ENCODE measurements at regions not wholly inside any gene's neighbourhood (a gene's known extent, or its start where the extent isn't known, plus 50 kb on each side); places are given as distances from the start of the nearest gene placed in this dataset.
A peak's percentile ranks its signal among the peaks of the same experiment; 100 is the strongest.
"Not testable (repeated sequence)": the region's sequence is repeated elsewhere in the genome, so short reads cannot be mapped to it uniquely, and the experiment has no call there.

DNA sequence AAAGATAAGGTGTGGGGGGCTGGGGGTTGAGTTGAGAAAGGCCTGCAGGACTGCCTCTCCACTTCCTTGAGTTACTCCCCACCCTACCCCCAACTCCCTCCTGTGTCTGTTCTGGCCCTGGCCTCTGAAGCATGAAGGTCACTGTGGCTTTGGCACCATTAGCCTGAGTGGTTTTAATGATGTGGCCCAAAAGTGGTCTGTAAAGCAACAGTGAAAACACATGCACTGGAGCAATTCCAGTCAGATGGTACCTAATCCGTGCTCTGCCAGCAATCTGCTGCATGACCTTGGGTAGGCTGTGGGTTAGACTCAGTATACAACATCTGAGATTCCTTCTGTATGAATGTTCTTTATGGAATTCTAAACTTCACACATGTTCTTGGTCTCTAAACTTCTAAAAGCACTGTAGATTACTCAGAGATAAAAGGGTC, 86.5 kb upstream of the ATP1A1 start:
- Mint-ChIP-seq H3K4me3 (no peak overlapping the region), H3K27me3 (peaks cover 3% of the 10 kb centered on the region), H3K27ac (no peak overlapping the region), H3K4me1 (ENCODE audit: low read depth) (peaks cover 19% of the 10 kb centered on the region), H3K9me3 (peaks cover 17% of the 10 kb centered on the region), H3K36me3 (ENCODE audit: low read depth) (no peaks in the 10 kb centered on the region)
- intact Hi-C loops (cut with micrococcal nuclease): no loop called here

DNA sequence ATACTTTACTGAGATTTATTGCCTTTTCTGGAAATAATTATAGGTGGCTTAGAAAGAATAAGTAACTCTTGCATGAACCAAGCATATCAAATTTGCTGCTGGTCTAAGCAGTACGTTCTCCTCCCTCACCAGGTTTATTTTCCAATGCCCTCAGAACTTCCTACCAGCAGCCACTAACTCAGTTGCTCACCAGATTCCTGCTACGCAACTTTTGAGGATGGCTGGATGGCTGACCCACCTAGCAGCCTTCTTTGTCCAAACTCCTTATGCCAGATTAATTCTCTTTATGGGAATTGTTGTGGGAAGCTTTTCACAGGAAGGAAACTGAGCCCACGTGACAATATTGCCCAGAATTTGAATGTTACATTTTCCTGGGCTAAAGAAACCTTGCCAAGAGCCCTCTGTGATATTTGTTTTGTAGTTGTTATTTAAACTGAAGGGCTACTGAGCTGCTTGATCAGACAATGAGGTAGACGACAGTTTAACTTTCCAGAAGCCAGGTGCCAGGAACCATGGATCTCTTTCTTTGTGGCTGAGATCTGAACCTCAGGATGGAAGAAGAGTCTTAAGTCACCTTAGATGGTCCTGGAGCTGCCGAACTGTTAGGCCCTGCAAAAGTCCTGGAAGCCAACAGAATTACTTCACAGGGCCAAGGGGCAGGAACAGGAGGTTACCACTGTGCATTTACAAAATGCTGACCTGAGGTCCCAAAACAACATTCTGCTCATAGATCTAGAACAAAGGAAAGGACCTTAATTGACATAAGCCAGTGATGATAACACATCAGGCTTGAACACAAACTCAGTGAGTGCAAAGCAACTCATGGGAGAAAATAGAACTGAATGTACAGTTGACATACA, 85.5 kb upstream of the ATP1A1 start:
- H3K27ac Mint-ChIP-seq: peak overlapping the region; percentile 61
- H3K4me3 Mint-ChIP-seq: no peak overlapping the region
- H3K9me3 Mint-ChIP-seq: peaks cover 7% of the 10 kb centered on the region
- H3K4me1 Mint-ChIP-seq (ENCODE audit: low read depth): peaks cover 19% of the 10 kb centered on the region
- H3K27me3 Mint-ChIP-seq: no peaks in the 10 kb centered on the region
- no peaks in the 10 kb centered on the region for H3K36me3 Mint-ChIP-seq (ENCODE audit: low read depth)
- intact Hi-C loops (cut with micrococcal nuclease): no loop called here

DNA sequence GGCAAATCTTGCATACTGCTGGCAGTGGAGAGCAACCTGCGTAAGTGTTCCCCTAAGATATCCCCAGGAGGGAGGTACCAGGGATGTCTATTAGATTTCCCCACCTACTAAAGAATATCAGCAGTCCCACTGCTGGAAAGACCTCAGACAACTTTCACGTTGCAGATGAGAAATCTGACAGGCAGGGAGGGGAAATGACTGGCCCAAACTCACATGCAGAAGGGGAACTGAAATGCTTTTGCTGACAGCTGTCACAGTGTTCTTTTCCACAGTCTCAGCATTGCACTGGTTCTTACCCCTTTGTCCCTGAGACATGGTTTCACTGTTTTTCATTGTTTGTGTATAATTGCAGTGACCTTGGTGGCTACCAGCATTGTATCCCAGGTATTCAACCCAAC, 84.8 kb upstream of the ATP1A1 start:
- intact Hi-C loops (cut with micrococcal nuclease): no loop called here
- Mint-ChIP-seq H3K4me3 (no peak overlapping the region), H3K9me3 (peaks cover under 1% of the 10 kb centered on the region), H3K36me3 (ENCODE audit: low read depth) (no peaks in the 10 kb centered on the region), H3K27ac (peak overlapping the region; percentile 61), H3K27me3 (no peaks in the 10 kb centered on the region), H3K4me1 (ENCODE audit: low read depth) (peaks cover 19% of the 10 kb centered on the region)

DNA sequence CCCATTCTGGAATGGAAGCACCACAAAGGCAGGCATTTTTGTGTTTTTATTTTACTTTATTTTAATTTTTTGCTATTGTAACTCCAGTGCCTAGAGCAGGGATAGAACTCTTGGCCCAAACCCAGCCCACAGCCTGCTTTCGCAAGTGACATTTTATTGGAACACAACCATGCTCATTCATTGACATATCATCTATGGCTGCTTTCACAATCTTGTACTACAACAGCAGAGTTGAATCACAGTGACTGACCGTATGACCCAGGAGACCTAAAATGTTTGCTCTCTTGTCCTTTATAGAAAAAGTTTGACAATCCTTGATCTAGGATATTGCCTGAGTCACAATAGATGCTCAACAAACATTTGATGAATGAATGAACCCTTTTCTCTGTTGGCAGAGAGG, 83.9 kb upstream of the ATP1A1 start:
- Mint-ChIP-seq H3K4me1 (ENCODE audit: low read depth) (peaks cover 19% of the 10 kb centered on the region), H3K27ac (no peak overlapping the region), H3K9me3 (no peaks in the 10 kb centered on the region), H3K36me3 (ENCODE audit: low read depth) (no peaks in the 10 kb centered on the region), H3K27me3 (no peaks in the 10 kb centered on the region), H3K4me3 (no peak overlapping the region)
- intact Hi-C loops (cut with micrococcal nuclease): no loop called here

DNA sequence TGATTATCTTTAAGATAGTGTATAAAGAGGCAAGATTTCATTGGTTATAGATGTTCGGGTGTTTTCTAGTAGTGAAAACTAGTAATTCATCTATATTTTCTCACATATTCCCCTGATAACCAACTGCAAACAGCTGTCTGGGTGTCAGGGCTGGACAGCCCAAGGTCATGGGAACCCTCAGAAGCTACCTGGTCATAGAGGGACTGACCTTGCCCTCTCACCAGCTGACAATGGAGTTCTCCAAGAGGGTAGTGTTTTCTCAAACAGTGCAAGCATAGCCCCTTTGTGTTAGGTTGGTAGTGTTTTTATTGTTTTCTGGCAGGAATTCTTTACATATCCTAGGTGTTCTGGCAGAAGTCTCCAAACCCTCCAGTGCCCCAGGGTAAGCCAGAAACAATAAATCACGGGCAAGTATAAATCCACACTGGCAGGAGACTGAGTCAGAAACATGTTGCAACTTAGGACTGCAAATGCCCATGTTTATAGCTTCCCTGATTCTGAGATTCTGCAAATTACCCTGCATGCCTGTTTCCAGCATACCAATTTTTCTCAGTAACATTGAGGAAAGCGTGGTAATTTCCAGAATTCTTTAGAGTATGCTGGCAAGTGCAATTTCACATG, 82.8 kb upstream of the ATP1A1 start:
- H3K4me3 Mint-ChIP-seq: no peak overlapping the region
- intact Hi-C loops (cut with micrococcal nuclease): no loop called here
- no peaks in the 10 kb centered on the region for H3K36me3 Mint-ChIP-seq (ENCODE audit: low read depth)
- no peaks in the 10 kb centered on the region for H3K9me3 Mint-ChIP-seq
- peak overlapping the region; percentile 65 for H3K27ac Mint-ChIP-seq
- peaks cover 19% of the 10 kb centered on the region for H3K4me1 Mint-ChIP-seq (ENCODE audit: low read depth)
- no peaks in the 10 kb centered on the region for H3K27me3 Mint-ChIP-seq

DNA sequence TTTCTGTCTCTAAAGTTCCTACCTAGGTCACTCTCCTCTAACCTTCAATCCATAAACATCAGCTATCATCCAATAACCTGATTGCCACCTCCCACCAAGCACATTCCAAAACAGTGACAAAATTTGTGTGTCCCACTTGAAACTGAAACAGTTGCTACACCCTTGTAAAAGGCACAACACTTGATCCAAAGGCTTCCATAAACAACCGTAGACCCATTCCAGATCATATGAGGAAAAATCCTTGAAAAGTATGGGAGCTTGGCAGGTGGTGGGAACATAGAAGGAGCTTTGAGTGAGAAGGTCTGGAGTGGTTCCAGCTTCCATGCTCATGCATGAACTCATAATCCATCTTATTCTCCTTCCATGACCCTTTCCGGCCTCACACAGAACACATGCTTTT, 82.0 kb upstream of the ATP1A1 start:
- no peaks in the 10 kb centered on the region for H3K27me3 Mint-ChIP-seq
- no peak overlapping the region for H3K4me3 Mint-ChIP-seq
- H3K36me3 Mint-ChIP-seq (ENCODE audit: low read depth): no peaks in the 10 kb centered on the region
- peaks cover 13% of the 10 kb centered on the region for H3K4me1 Mint-ChIP-seq (ENCODE audit: low read depth)
- intact Hi-C loops (cut with micrococcal nuclease): no loop called here
- H3K27ac Mint-ChIP-seq: no peak overlapping the region
- H3K9me3 Mint-ChIP-seq: no peaks in the 10 kb centered on the region

DNA sequence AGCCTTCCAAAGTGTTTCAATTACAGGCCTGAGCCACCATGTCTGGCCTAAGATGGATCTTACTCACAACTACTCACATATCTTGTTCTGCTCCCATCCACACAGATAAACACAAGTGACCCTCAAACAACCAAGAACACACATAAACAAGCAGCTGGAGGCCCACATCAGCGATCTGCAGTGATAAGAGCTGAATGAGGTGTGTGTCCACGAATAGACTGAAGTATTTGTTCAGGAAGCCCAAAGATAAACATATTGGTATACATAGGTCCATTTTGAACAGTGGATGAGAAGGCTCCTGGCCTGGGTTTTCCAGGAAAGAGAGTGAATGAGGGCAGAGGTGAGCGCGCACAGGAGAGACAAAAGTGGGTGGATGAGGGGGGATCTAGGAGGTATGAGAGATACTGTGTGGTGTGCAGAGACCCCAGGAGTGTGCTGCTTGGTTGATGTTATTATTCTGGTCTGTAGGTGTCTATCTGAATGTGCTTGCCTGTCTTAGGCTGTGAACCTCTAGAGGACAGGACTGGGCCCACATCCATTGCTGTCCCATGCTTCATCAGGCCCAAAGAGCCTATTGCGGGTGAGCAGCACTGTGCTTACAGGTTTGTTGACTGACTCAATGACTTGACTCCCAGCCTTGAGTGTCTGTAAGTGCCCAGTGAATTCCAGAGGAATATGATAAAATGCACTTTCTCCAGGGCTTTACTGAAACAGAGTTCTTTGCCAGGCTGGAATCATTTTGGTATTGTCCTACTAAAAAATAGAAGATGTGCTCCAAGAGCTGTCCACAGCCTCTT, 79.9 kb upstream of the ATP1A1 start:
- Mint-ChIP-seq H3K36me3 (ENCODE audit: low read depth) (no peaks in the 10 kb centered on the region), H3K4me1 (ENCODE audit: low read depth) (peaks cover 9% of the 10 kb centered on the region), H3K27me3 (no peaks in the 10 kb centered on the region), H3K9me3 (no peaks in the 10 kb centered on the region), H3K27ac (no peak overlapping the region), H3K4me3 (no peak overlapping the region)
- intact Hi-C loops (cut with micrococcal nuclease): no loop called here

DNA sequence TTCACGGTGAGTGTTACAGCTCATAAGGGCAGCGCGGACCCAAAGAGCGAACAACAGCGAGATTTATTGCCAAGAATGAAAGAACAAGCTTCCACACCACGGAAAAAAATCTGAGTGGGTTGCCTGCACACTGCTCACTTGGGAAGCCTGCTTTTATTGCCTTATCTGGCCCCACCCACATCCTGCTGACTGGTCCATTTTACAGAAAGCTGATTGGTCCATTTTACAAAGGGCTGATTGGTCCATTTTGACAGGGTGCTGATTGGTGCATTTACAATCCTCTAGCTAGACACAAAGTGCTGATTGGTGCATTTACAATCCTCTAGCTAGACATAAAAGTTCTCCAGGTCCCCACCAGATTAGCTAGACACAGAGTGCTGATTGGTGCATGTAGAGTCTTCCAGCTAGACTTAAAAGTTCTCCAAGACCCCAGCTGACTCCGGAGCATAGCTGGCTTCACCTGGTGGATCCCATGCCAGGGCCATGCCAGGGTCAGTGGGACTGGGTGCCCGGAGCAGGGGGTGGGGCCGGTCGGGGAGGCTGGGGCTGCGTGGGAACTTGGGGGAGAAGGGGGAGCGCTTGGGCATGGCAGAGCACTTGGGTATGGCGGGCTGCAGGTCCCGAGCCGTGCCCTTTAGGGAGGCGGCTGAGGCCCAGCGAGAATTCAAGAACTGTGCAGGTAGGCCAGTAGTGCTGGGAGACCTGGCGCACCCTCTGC, 75.4 kb upstream of the ATP1A1 start:
- H3K4me3 Mint-ChIP-seq: no peak overlapping the region
- no peaks in the 10 kb centered on the region for H3K9me3 Mint-ChIP-seq
- no peaks in the 10 kb centered on the region for H3K27me3 Mint-ChIP-seq
- H3K27ac Mint-ChIP-seq: no peak overlapping the region
- no peaks in the 10 kb centered on the region for H3K4me1 Mint-ChIP-seq (ENCODE audit: low read depth)
- no peaks in the 10 kb centered on the region for H3K36me3 Mint-ChIP-seq (ENCODE audit: low read depth)
- intact Hi-C loops (cut with micrococcal nuclease): no loop called here

DNA sequence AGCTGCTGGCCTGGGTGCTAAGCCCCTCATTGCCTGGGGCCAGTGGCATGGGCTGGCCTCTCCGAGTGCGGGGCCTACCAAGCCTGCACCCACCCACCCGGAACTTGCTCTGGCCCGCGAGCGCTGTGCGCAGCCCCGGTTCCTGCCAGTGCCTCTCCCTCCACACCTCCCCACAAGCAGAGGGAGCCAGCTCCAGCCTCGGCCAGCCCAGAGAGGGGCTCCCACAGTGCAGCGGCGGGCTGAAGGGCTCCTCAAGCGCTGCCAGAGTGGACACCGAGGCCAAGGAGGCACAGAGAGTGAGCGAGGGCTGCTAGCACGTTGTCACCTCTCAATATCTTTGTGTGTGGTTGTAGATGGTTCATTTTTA, 74.8 kb upstream of the ATP1A1 start:
- H3K4me3 Mint-ChIP-seq; H3K27me3 Mint-ChIP-seq; H3K9me3 Mint-ChIP-seq; intact Hi-C loops (cut with micrococcal nuclease); H3K36me3 Mint-ChIP-seq (ENCODE audit: low read depth); H3K27ac Mint-ChIP-seq; H3K4me1 Mint-ChIP-seq (ENCODE audit: low read depth): not testable (repeated sequence)

DNA sequence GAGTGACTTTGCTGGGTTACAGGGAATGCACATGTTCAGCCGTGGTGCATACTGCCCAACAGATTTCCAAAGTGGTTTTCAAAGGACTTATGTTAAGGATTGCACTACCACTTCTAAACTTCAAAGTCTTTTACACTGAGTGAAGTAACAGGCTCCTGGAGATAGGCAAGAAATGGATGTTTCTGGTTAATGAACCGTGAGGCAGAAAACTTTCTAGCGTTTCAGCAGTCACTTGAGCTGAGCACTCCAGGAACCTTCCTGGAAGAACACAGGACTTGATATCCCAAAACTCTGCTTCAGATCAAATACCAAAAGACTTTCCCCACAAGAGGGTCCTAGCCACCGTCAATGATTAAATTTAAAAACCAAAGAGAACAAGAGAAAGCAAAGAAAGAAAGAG, 74.3 kb upstream of the ATP1A1 start:
- H3K36me3 Mint-ChIP-seq (ENCODE audit: low read depth): no peaks in the 10 kb centered on the region
- no peak overlapping the region for H3K4me3 Mint-ChIP-seq
- H3K9me3 Mint-ChIP-seq: no peaks in the 10 kb centered on the region
- H3K27me3 Mint-ChIP-seq: no peaks in the 10 kb centered on the region
- no peaks in the 10 kb centered on the region for H3K4me1 Mint-ChIP-seq (ENCODE audit: low read depth)
- intact Hi-C loops (cut with micrococcal nuclease): no loop called here
- H3K27ac Mint-ChIP-seq: no peak overlapping the region

DNA sequence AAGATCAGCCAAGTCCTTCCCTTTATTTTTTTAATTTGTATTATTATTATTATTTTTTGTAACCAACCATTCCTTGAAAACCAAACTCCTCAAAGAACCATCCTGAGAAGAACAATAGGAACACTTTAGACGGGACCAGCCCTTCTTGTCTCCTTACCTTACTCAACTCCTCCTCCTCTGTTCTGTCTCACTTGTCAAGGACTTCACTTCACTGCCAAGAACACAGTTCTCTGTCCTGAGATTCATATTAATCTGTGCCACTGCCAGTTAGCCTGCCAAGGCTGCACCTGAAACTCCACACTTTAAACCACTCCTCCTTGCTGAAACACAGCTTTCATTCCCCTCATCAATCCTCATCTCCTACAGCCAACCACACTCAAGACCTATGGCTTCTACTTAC, 73.8 kb upstream of the ATP1A1 start:
- no peaks in the 10 kb centered on the region for H3K9me3 Mint-ChIP-seq
- H3K4me3 Mint-ChIP-seq: no peak overlapping the region
- H3K27ac Mint-ChIP-seq: no peak overlapping the region
- H3K27me3 Mint-ChIP-seq: no peaks in the 10 kb centered on the region
- H3K36me3 Mint-ChIP-seq (ENCODE audit: low read depth): no peaks in the 10 kb centered on the region
- no peaks in the 10 kb centered on the region for H3K4me1 Mint-ChIP-seq (ENCODE audit: low read depth)
- intact Hi-C loops (cut with micrococcal nuclease): no loop called here

DNA sequence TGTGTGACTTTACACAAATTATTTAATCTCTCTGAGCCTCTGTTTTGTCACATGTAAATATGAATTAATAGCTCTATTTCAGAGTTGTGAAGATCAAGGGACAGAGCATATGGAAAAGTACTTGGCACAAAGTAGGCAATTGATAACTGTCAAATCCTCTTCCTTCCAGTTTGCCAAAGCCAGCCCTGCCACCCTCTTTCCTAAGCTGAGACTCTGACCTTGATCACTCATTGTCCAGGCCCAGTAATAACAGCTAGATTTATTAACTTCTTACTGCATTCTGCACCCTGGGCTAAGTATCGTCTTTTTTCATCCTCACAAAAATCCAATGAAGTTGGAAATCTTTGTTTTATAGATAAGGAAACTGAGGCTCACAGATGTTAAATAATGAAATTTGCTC, 70.8 kb upstream of the ATP1A1 start:
- no peaks in the 10 kb centered on the region for H3K36me3 Mint-ChIP-seq (ENCODE audit: low read depth)
- no peak overlapping the region for H3K4me3 Mint-ChIP-seq
- intact Hi-C loops (cut with micrococcal nuclease): no loop called here
- H3K4me1 Mint-ChIP-seq (ENCODE audit: low read depth): no peaks in the 10 kb centered on the region
- no peaks in the 10 kb centered on the region for H3K9me3 Mint-ChIP-seq
- H3K27ac Mint-ChIP-seq: no peak overlapping the region
- H3K27me3 Mint-ChIP-seq: no peaks in the 10 kb centered on the region

DNA sequence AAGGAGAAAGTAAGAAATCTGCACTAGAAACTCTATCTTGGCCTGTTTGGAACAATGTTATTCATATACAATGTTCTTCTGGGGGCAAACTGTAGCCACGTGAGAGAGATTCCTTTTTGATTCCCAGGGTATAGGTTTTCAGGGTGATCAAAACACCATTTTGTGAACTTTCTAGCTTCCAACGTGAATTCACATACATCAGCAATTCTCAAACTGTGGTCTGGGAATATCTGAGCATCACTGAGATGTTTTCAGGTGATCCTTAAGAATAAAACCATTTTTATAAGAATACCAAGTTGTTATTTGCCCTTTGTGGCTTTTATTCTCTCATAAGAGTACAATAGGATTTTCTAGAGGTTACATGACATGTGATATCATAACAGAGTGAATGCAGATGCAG, 66.9 kb upstream of the ATP1A1 start:
- no peak overlapping the region for H3K27ac Mint-ChIP-seq
- no peaks in the 10 kb centered on the region for H3K36me3 Mint-ChIP-seq (ENCODE audit: low read depth)
- no peaks in the 10 kb centered on the region for H3K27me3 Mint-ChIP-seq
- H3K4me1 Mint-ChIP-seq (ENCODE audit: low read depth): no peaks in the 10 kb centered on the region
- no peak overlapping the region for H3K4me3 Mint-ChIP-seq
- no peaks in the 10 kb centered on the region for H3K9me3 Mint-ChIP-seq
- intact Hi-C loops (cut with micrococcal nuclease): no loop called here
